MM.1S (cell line): ENCODE measurements at regions not wholly inside any gene's neighbourhood (a gene's known extent, or its start where the extent isn't known, plus 50 kb on each side); places are given as distances from the start of the nearest gene placed in this dataset.

Source experiments
- DNase-seq: peaks from one replicate; pipeline ENCODE4 v3.0.0-alpha.2; 2015
- H2AFZ ChIP-seq: fragments of 300-600 bp; sonication (generic); 2 replicates; pipeline ENCODE4 v1.6.0; 2016; ENCODE audit warnings: antibody characterized with exemption, low read length
- H3F3A ChIP-seq: fragments of 300-600 bp; sonication (generic); 2 replicates; pipeline ENCODE4 v1.6.1; 2016; ENCODE audit warnings: mild to moderate bottlenecking, antibody characterized with exemption, low read length, moderate library complexity, mixed read lengths; ENCODE audit not compliant: insufficient read depth
- H3K27ac ChIP-seq: fragments of 300-600 bp; sonication (generic); 2 replicates; pipeline ENCODE4 v1.5.1; 2016; ENCODE audit warnings: mild to moderate bottlenecking, low read length
- H3K27me3 ChIP-seq: fragments of 300-600 bp; sonication (generic); replicated peaks from 2 replicates; pipeline ENCODE4 v1.6.0; 2016; ENCODE audit warnings: low read length; ENCODE audit not compliant: insufficient read depth
- H3K36me3 ChIP-seq: fragments of 300-600 bp; sonication (generic); replicated peaks from 2 replicates; pipeline ENCODE4 v1.6.1; 2016; ENCODE audit warnings: mild to moderate bottlenecking, low read length, mixed read lengths; ENCODE audit not compliant: insufficient read depth
- H3K4me1 ChIP-seq: fragments of 300-600 bp; sonication (generic); 2 replicates; pipeline ENCODE4 v1.6.1; 2016; ENCODE audit warnings: low read length, mixed read lengths
- H3K4me2 ChIP-seq: fragments of 300-600 bp; sonication (generic); 2 replicates; pipeline ENCODE4 v1.6.0; 2016; ENCODE audit warnings: low read depth, low read length
- H3K4me3 ChIP-seq: fragments of 300-600 bp; sonication (generic); 2 replicates; pipeline ENCODE4 v1.5.1; 2016; ENCODE audit warnings: low read length, mixed read lengths
- H3K79me2 ChIP-seq: fragments of 300-600 bp; sonication (generic); 2 replicates; pipeline ENCODE4 v1.6.1; 2016; ENCODE audit warnings: mixed run types, low read length, mixed read lengths
- H3K9ac ChIP-seq: fragments of 300-600 bp; sonication (generic); 2 replicates; pipeline ENCODE4 v1.6.1; 2016; ENCODE audit warnings: low read length, mixed read lengths
- H3K9me2 ChIP-seq: fragments of 300-600 bp; sonication (generic); replicated peaks from 2 replicates; pipeline ENCODE4 v1.6.1; 2016; ENCODE audit warnings: mild to moderate bottlenecking, low read length, mixed read lengths; ENCODE audit not compliant: insufficient read depth
- H3K9me3 ChIP-seq: fragments of 300-600 bp; sonication (generic); replicated peaks from 2 replicates; pipeline ENCODE4 v1.6.1; 2016; ENCODE audit warnings: mild to moderate bottlenecking, low read length, mixed read lengths; ENCODE audit not compliant: insufficient read depth
- H4K20me1 ChIP-seq: fragments of 300-600 bp; sonication (generic); 2 replicates; pipeline ENCODE4 v1.6.1; 2016; ENCODE audit warnings: mild to moderate bottlenecking, low read length, moderate library complexity, mixed read lengths; ENCODE audit not compliant: insufficient read depth
- EZH2 ChIP-seq: fragments of 300-600 bp; sonication (generic); optimal IDR thresholded peaks from 2 replicates; pipeline ENCODE3; 2017; ENCODE audit warnings: low read depth, mild to moderate bottlenecking, antibody characterized with exemption, low read length, mixed read lengths
- EZH2phosphoT487 ChIP-seq: fragments of 300-600 bp; sonication (generic); IDR thresholded peaks from 2 replicates; pipeline ENCODE4 v1.6.1; 2018; ENCODE audit warnings: antibody characterized with exemption, low read length
- TF ChIP-seq, protein P1 (sequence below): fragments of 300-600 bp; sonication (generic); IDR thresholded peaks from 2 replicates; pipeline ENCODE4 v1.5.1; 2016; ENCODE audit warnings: antibody characterized with exemption, low read length, mixed read lengths

DNA sequence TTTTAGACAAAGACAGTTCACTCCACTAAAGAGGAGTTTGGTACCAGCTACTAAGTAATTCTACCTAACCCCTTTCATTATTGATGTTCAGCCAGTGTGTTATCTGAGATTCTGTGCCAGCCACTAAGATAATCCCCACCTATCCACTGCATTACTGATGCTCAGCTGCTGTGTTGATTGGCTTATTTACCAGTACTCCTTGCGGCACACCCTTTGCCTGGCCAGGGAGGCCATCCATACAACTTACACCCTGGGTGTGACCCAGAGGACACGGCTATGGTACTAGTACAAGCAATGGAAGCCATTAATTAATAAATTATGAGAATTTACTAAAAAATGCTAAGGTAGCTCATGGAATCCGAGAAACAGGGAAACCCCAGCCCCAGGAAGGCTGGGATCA is 290.7 kb upstream of the CTNNB1 start:
- no peak for DNase-seq
- Histone ChIP-seq H3K4me3 (no peak overlapping the region), H3K36me3 (no peaks in the 10 kb centered on the region), H4K20me1 (no peaks in the 10 kb centered on the region), H3K9ac (no peak overlapping the region), H3K4me2 (no peak overlapping the region), H3K9me3 (no peaks in the 10 kb centered on the region), H3K27me3 (no peaks in the 10 kb centered on the region), H3K9me2 (no peaks in the 10 kb centered on the region), H3K4me1 (no peaks in the 10 kb centered on the region), H3F3A (no peaks in the 10 kb centered on the region), H3K27ac (no peak overlapping the region), H3K79me2 (no peaks in the 10 kb centered on the region), H2AFZ (no peak overlapping the region)
- TF ChIP-seq EZH2, result no peak
- no peak for TF ChIP-seq EZH2phosphoT487
- TF ChIP-seq, protein P1, sequence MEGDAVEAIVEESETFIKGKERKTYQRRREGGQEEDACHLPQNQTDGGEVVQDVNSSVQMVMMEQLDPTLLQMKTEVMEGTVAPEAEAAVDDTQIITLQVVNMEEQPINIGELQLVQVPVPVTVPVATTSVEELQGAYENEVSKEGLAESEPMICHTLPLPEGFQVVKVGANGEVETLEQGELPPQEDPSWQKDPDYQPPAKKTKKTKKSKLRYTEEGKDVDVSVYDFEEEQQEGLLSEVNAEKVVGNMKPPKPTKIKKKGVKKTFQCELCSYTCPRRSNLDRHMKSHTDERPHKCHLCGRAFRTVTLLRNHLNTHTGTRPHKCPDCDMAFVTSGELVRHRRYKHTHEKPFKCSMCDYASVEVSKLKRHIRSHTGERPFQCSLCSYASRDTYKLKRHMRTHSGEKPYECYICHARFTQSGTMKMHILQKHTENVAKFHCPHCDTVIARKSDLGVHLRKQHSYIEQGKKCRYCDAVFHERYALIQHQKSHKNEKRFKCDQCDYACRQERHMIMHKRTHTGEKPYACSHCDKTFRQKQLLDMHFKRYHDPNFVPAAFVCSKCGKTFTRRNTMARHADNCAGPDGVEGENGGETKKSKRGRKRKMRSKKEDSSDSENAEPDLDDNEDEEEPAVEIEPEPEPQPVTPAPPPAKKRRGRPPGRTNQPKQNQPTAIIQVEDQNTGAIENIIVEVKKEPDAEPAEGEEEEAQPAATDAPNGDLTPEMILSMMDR, result no peak

DNA sequence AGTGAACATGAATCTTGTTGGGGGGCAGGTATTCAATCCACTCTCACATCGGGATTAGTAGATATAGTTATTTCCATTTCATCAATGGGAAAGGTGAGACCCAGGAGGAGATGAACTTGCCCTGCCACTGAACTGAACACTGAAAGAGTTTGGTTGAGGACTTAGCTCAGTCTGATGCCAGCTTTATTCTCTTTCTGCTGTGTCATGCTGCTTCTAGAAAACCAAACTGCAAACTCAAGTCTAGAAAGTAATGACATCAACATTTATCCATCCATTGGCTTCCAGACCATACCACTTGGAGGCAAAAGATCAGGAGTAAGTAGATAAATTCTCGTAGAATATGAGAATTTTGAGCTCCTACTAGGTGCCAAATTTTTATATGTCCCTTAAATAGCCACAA is 288.0 kb upstream of the CTNNB1 start:
- no peak for TF ChIP-seq EZH2phosphoT487
- TF ChIP-seq EZH2, result no peak
- TF ChIP-seq, protein P1, result no peak
- no peak overlapping the region for H3K27ac ChIP-seq
- no peaks in the 10 kb centered on the region for H3K4me1 ChIP-seq
- no peaks in the 10 kb centered on the region for H4K20me1 ChIP-seq
- no peaks in the 10 kb centered on the region for H3K9me3 ChIP-seq
- H3K9me2 ChIP-seq, result no peaks in the 10 kb centered on the region
- no peak overlapping the region for H3K4me3 ChIP-seq
- no peaks in the 10 kb centered on the region for H3K27me3 ChIP-seq
- DNase-seq, result no peak
- no peak overlapping the region for H3K4me2 ChIP-seq
- no peaks in the 10 kb centered on the region for H3K79me2 ChIP-seq
- no peaks in the 10 kb centered on the region for H3K36me3 ChIP-seq
- no peaks in the 10 kb centered on the region for H3F3A ChIP-seq
- H3K9ac ChIP-seq, result no peak overlapping the region
- no peak overlapping the region for H2AFZ ChIP-seq

DNA sequence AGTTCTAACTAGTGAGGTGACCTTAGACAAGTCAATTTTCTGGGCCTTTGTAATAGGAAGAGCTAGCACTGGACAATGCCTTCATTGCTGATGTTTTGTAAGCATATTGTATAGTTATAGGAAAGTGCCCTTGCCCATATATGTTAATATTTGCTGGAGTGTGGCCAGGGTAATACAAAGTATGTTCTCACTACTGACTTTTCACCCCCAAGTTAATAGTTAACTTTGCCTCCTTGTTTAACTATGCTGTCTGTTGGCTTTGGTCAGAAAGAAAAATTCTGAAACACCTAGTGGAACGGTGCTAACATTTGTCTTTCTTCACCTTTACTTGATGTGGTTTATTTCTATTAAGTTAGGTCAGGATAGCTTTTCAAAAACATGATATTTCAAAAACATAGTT is 287.4 kb upstream of the CTNNB1 start:
- DNase-seq, result no peak
- no peaks in the 10 kb centered on the region for H3K9me2 ChIP-seq
- no peaks in the 10 kb centered on the region for H4K20me1 ChIP-seq
- no peaks in the 10 kb centered on the region for H3K79me2 ChIP-seq
- no peak overlapping the region for H2AFZ ChIP-seq
- H3K9ac ChIP-seq, result no peak overlapping the region
- TF ChIP-seq, protein P1, result no peak
- TF ChIP-seq EZH2phosphoT487 (no peak), EZH2 (no peak)
- no peak overlapping the region for H3K27ac ChIP-seq
- H3K4me3 ChIP-seq, result no peak overlapping the region
- no peaks in the 10 kb centered on the region for H3K27me3 ChIP-seq
- no peaks in the 10 kb centered on the region for H3F3A ChIP-seq
- H3K4me2 ChIP-seq, result no peak overlapping the region
- H3K4me1 ChIP-seq, result no peaks in the 10 kb centered on the region
- H3K36me3 ChIP-seq, result no peaks in the 10 kb centered on the region
- no peaks in the 10 kb centered on the region for H3K9me3 ChIP-seq

DNA sequence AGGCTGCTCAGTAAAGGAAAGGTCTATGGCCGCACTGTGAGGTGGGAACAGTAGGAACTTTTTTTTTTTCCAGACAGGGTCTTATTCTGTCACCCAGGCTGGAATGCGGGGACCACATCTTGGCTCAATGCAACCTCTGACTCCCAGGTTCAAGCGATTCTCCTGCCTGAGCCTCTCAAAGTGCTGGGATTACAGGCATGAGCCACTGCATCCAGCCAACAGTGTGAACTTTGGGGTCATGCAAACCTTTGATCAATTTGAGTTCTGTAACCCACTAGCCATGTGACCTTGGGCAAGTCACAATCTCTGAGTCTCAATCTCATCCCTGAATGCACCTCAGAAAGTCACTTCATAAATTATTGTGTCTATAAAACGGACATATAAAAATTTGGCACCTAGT is 286.8 kb upstream of the CTNNB1 start:
- no peak overlapping the region for H2AFZ ChIP-seq
- TF ChIP-seq EZH2 (no peak), EZH2phosphoT487 (no peak)
- TF ChIP-seq, protein P1, result no peak
- H3K27ac ChIP-seq, result no peak overlapping the region
- no peaks in the 10 kb centered on the region for H3F3A ChIP-seq
- H3K4me3 ChIP-seq, result no peak overlapping the region
- no peaks in the 10 kb centered on the region for H3K36me3 ChIP-seq
- no peaks in the 10 kb centered on the region for H3K9me3 ChIP-seq
- H3K4me2 ChIP-seq, result no peak overlapping the region
- no peaks in the 10 kb centered on the region for H3K79me2 ChIP-seq
- no peak for DNase-seq
- H3K4me1 ChIP-seq, result no peaks in the 10 kb centered on the region
- H3K27me3 ChIP-seq, result no peaks in the 10 kb centered on the region
- H3K9ac ChIP-seq, result no peak overlapping the region
- no peaks in the 10 kb centered on the region for H3K9me2 ChIP-seq
- no peaks in the 10 kb centered on the region for H4K20me1 ChIP-seq
